AG09309 (cell line): ENCODE measurements at regions not wholly inside any gene's neighbourhood (a gene's known extent, or its start where the extent isn't known, plus 50 kb on each side); places are given as distances from the start of the nearest gene placed in this dataset.

Experiments used
- DNase-seq: peaks from one replicate; pipeline ENCODE4 v3.0.0-alpha.2; 2010; ENCODE audit warnings: low read depth
- H3K4me3 ChIP-seq: 2 replicates; pipeline ENCODE4 v1.5.1; 2011; ENCODE audit warnings: mild to moderate bottlenecking, low read depth, low read length, moderate library complexity; ENCODE audit not compliant: control insufficient read depth
- CTCF ChIP-seq: IDR thresholded peaks from 2 replicates; pipeline ENCODE4 v1.5.1; 2011; ENCODE audit warnings: mild to moderate bottlenecking, low read depth, low read length, inconsistent platforms; ENCODE audit not compliant: insufficient read depth, control insufficient read depth; ENCODE audit errors: missing control alignments

GRCh38 chr18:10377956-10378355 is 76.5 kb upstream of the APCDD1 start:
- no peak for TF ChIP-seq CTCF
- DNase-seq: peak; percentile 41
- H3K4me3 ChIP-seq: no peak overlapping the region

GRCh38 chr18:10378688-10379420 is 75.6 kb upstream of the APCDD1 start:
- DNase-seq: peak; percentile 35
- no peak for TF ChIP-seq CTCF
- no peak overlapping the region; the same call in 1 of the 2 replicates for H3K4me3 ChIP-seq

GRCh38 chr18:10379522-10379921 is 74.9 kb upstream of the APCDD1 start:
- no peak for TF ChIP-seq CTCF

GRCh38 chr18:10381516-10381915 is 72.9 kb upstream of the APCDD1 start:
- no peak for DNase-seq
- no peak overlapping the region for H3K4me3 ChIP-seq
- no peak for TF ChIP-seq CTCF

More at GRCh38 chr18:10379522-10379921, 74.9 kb upstream of the APCDD1 start:
- no peak overlapping the region for H3K4me3 ChIP-seq
- no peak for DNase-seq

GRCh38 chr18:10381951-10382350 is 72.5 kb upstream of the APCDD1 start:
- no peak for DNase-seq
- H3K4me3 ChIP-seq: no peak overlapping the region
- TF ChIP-seq CTCF: no peak

- DNase-seq: no peak
- no peak overlapping the region for H3K4me3 ChIP-seq
- TF ChIP-seq CTCF: no peak
These were observed 68.4 kb upstream of the APCDD1 start for GRCh38 chr18:10386049-10386448.
